Superior temporal gyrus (tissue), 1 donor: ENCODE measurements at regions not wholly inside any gene's neighbourhood (a gene's known extent, or its start where the extent isn't known, plus 50 kb on each side); places are given as distances from the start of the nearest gene placed in this dataset.

Experiments used
- DNase-seq: peaks from one replicate; pipeline ENCODE4 v3.0.0-alpha.2; 2016; ENCODE audit errors: extremely low spot score

GRCh38 chr4:3818371-3818770, 52.2 kb downstream of the ADRA2C start:
- DNase-seq = no peak

DNA sequence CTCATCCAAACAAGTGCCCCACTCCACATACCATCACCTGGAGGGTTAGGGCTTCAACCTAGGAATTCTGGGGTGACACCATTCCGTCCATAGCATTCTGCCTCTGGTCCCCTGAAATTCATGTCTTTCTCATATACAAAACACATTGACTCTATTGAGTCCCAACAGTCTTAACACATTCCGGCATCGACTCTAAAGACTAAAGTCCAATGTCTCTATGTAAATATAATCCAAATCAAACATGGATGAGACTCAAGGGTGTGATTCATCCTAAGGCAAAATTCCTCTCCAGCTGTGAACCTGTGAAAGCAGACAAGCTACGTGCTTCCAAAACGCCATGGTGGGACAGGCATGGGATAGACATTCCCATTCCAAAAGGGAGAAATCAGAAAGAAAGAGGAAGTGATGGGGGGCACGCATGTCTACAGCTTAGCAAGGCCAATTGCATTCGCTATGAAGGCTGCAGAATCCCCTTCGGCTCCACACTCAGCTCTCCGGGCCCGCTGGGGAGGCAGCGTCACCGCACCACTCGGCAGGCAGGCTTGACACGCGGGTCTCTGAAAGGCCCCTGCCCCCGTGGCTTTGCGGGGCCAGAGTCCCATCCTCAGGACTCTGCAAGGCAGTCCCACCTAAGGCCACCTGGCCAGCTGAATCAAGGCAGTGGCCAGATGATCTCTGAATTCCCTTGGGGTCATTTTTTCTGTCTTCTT, 53.2 kb downstream of the ADRA2C start:
- no peak for DNase-seq

GRCh38 chr4:3820016-3820805, 54.0 kb downstream of the ADRA2C start:
- no peak for DNase-seq

GRCh38 chr4:3820806-3821579, 54.8 kb downstream of the ADRA2C start:
- DNase-seq = no peak

- DNase-seq = no peak
Observed at GRCh38 chr4:3821580-3822229, 55.5 kb downstream of the ADRA2C start.

GRCh38 chr4:3822230-3822947, 56.2 kb downstream of the ADRA2C start:
- no peak for DNase-seq

- peak; percentile 7 for DNase-seq
Observed at GRCh38 chr4:3823496-3824341, 57.5 kb downstream of the ADRA2C start.

GRCh38 chr4:3824521-3825270, 58.5 kb downstream of the ADRA2C start:
- no peak for DNase-seq

- no peak for DNase-seq
Observed at GRCh38 chr4:3825530-3825929, 59.3 kb downstream of the ADRA2C start.

GRCh38 chr4:3826247-3827172, 60.3 kb downstream of the ADRA2C start:
- no peak for DNase-seq

DNA sequence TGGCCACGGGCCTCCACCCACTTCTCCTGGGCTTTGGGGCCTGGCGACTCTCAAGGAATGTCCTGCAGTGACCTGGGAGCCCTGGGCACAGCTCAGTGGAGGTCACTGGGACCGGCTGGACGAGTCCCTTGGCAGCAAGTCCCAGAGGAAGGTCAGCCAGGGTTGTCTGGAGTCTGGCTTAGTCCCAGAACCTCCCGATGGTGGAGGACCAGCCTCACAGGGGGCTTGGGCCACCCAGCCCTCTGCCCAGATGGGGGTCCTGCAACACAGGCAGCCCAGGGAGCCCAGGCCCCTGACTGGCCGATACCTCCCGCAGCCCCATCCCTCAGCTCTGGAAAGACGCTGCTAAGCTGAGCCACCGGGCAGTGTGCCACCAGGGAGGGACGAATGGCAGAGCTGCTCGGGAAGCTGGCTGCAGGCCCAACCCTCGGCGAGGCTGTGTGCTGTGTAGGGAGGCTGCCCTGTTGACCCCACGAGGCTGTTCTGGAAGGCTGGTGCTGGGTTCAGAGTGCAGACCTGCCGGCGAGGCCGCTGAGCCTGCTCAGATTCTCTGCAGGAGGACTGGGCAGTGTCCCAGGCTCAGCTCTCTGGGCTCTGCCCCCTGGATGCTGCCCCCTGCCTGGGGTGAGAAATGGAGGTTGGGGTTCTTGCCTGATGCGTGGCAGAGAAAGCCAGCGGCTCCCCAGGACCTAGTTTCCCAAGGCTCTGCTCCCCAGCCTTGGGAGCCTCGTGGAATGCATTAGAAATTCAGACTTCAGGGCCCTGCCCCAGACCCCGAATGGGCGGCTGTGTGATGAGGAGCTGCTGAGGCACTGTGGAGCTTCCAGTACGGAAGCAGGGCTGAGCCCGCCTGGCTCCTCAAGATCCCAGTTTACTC, 61.7 kb downstream of the ADRA2C start:
- DNase-seq = peak; percentile 43

- DNase-seq = no peak
Observed at GRCh38 chr4:3828546-3828945, 62.4 kb downstream of the ADRA2C start.

DNA sequence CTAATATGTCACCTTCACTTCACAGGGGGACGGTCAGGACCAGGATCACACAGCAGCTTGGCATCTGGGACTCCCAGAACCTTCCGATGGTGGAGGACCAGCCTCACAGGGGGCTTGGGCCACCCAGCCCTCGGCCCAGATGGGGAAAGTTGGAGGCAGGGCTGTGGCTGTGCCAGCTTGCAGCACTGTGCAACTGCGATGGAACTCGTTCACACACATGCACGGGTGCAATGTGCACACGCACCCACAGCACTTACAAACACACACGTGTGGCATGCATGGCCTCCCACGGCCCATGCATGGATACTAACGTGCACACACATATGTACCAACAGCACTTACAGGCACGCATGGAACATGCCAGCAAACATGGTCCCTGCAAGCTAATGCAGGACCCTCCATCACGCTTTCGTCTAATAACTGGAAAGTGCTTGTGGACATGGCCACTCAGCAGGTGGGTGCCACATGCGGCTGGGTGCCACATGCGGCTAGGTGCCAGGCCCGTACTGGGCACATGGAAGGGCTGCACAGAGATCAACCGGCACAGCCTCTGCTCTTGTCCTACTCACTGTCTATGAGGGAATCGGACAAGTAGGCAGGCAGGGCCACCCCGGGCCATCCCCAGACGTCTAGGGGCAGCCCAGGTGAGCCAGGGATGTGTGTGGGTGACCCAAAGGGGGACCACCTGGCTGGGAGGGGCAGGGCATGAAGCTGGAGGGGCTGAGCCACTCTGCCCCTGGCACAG, 63.2 kb downstream of the ADRA2C start:
- no peak for DNase-seq

- no peak for DNase-seq
Observed at GRCh38 chr4:3829956-3830773, 64.0 kb downstream of the ADRA2C start.

GRCh38 chr4:3830774-3831528, 64.8 kb downstream of the ADRA2C start:
- DNase-seq = no peak
